K562 (cell line): ENCODE measurements at regions not wholly inside any gene's neighbourhood (a gene's known extent, or its start where the extent isn't known, plus 50 kb on each side); places are given as distances from the start of the nearest gene placed in this dataset.

Experiments used
- BACH1 ChIP-seq: fragments of 200-800 bp; sonication (Bioruptor generic); IDR thresholded peaks from 2 replicates; pipeline ENCODE4 v1.6.1; 2016; ENCODE audit warnings: missing genetic modification characterization, missing compliant biosample characterization
- BMI1 ChIP-seq: fragments of 150-350 bp; IDR thresholded peaks from 2 replicates; pipeline ENCODE4 v1.6.1; 2014; ENCODE audit warnings: low read length
- CHCHD3 ChIP-seq: fragments of 250-450 bp; sonication (Bioruptor Pico); IDR thresholded peaks from 2 replicates; pipeline ENCODE4 v2.1.2; 2022; ENCODE audit warnings: mild to moderate bottlenecking
- E2F1 ChIP-seq: sonication (generic); formaldehyde crosslinking; IDR thresholded peaks from 2 replicates; pipeline ENCODE4 v1.8.1; 2023; ENCODE audit warnings: mild to moderate bottlenecking, missing genetic modification reagents, moderate library complexity
- EZH2 ChIP-seq: IDR thresholded peaks from 2 replicates; pipeline ENCODE4 v1.6.1; 2012; ENCODE audit warnings: low read depth, mild to moderate bottlenecking, inconsistent platforms, low read length, borderline replicate concordance
- FOXK2 ChIP-seq, 2 experiments: fragments of 450-650 bp; IDR thresholded peaks in 1 of 2; conservative IDR thresholded peaks in 1 of 2; 2 replicates each; pipeline ENCODE4 v1.6.1; 2016; ENCODE audit warnings: low read depth in 2 of 2, mild to moderate bottlenecking in 1 of 2
- FOXP1 ChIP-seq: sonication (generic); formaldehyde crosslinking; IDR thresholded peaks from 2 replicates; pipeline ENCODE4 v1.8.0; 2022; ENCODE audit warnings: mild to moderate bottlenecking, missing genetic modification reagents
- MXD1 ChIP-seq: fragments of 250-450 bp; sonication (Bioruptor Pico); IDR thresholded peaks from 2 replicates; pipeline ENCODE4 v1.8.0; 2021; ENCODE audit warnings: borderline replicate concordance, mild to moderate bottlenecking, moderate library complexity; ENCODE audit not compliant: poor library complexity, severe bottlenecking
- SIN3A ChIP-seq, 2 experiments: fragments of 150-350 bp in 1 of 2; IDR thresholded peaks; 2 replicates each; pipeline ENCODE4 v1.6.1; 2011 to 2016; ENCODE audit warnings: borderline replicate concordance in 2 of 2, low read depth in 2 of 2, low read length in 2 of 2, mild to moderate bottlenecking in 2 of 2, moderate library complexity in 2 of 2; ENCODE audit not compliant: control insufficient read depth in 1 of 2
- SNRNP70 ChIP-seq: fragments of 200-400 bp; formaldehyde crosslinking; optimal IDR thresholded peaks from 2 replicates; pipeline ENCODE3; 2017; ENCODE audit warnings: low read depth, low read length
- ZBTB43 ChIP-seq: sonication (generic); formaldehyde crosslinking; IDR thresholded peaks from 2 replicates; pipeline ENCODE4 v1.8.0; 2023; ENCODE audit warnings: mild to moderate bottlenecking, missing genetic modification reagents
- ZNF764 ChIP-seq: fragments of 250-450 bp; sonication (Bioruptor Pico); IDR thresholded peaks from 2 replicates; pipeline ENCODE4 v1.4.0; 2020; ENCODE audit warnings: low read depth, mild to moderate bottlenecking, moderate library complexity
- TF ChIP-seq, protein P1 (sequence below), 2 experiments: fragments of 450-650 bp in 1 of 2; sonication (generic) in 1 of 2; formaldehyde crosslinking; conservative IDR thresholded peaks; 2 replicates each; pipeline versions ENCODE4 v1.4.0 to v1.8.1; 2020 to 2022; ENCODE audit warnings: mild to moderate bottlenecking in 1 of 2, missing genetic modification reagents in 1 of 2

DNA sequence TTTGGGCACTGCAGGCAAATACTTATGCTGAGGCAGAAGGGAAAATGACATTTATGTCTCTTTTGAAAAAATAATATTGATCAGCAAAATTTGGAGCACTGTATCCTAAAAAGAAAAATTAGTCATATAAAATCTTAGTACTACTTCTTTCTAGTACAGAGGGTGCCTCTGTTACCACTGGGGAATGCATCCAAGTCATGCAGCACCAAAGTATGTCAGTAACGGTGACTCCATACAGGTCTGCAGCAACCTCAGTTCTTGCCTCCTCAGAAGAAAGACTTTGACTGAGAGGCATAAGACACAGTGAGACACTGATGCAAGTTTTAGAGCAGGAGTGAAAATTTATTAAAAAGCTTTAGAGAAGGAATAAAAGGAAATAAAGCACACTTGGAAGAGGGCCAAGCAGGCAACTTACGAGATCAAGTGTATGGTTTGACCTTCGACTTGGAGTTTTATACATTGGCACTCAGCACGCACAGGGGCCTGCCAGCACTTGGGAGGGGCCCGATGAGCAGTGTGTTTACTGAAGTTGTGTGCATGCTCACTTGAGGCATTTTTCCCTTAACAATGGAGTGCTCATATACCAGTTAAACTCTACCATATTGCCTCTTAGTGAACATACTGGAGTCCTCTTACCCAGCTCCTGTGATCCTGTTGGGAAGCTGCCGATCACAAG lies 1244.8 kb downstream of the EPHA7 start:
- TF ChIP-seq ZBTB43 (CRISPR knock-in tag) (no peak), BMI1 (no peak), MXD1 (CRISPR knock-in tag) (no peak), SIN3A (IDR thresholded peaks at IDR 0.05; ENCODE audit: borderline replicate concordance in 2 of 2, control insufficient read depth in 1 of 2, low read depth in 2 of 2, low read length in 2 of 2) (no peak), CHCHD3 (CRISPR knock-in tag) (no peak), FOXK2 (conservative IDR thresholded peaks at IDR 0.05 in 1 of 2, IDR thresholded peaks at IDR 0.05 in 1 of 2; ENCODE audit: low read depth in 2 of 2) (no peak), FOXP1 (CRISPR knock-in tag) (no peak), BACH1 (tag) (no peak), SNRNP70 (no peak), E2F1 (CRISPR knock-in tag) (no peak), ZNF764 (CRISPR knock-in tag) (no peak), EZH2 (no peak)
- TF ChIP-seq, protein P1, sequence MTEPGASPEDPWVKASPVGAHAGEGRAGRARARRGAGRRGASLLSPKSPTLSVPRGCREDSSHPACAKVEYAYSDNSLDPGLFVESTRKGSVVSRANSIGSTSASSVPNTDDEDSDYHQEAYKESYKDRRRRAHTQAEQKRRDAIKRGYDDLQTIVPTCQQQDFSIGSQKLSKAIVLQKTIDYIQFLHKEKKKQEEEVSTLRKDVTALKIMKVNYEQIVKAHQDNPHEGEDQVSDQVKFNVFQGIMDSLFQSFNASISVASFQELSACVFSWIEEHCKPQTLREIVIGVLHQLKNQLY (CRISPR knock-in tag; conservative IDR thresholded peaks at IDR 0.05) = no peak
